Uterus (tissue), 3 donors: ENCODE measurements at regions not wholly inside any gene's neighbourhood (a gene's known extent, or its start where the extent isn't known, plus 50 kb on each side); places are given as distances from the start of the nearest gene placed in this dataset.

Experiments used
- DNase-seq, 2 donors: peaks; one replicate each; pipeline ENCODE4 v3.0.0-alpha.2; 2019 to 2020
- H3K27ac ChIP-seq, 2 donors: fragments of 200-600 bp; sonication (generic); 1 replicate in 1 of 2; 2 replicates in 1 of 2; pipeline ENCODE4 v1.5.1; 2016 to 2018
- H3K27me3 ChIP-seq, 2 donors: fragments of 200-600 bp; sonication (generic); one replicate each; pipeline ENCODE4 v1.5.1; 2018 to 2019; ENCODE audit warnings: control low read depth in 1 of 2
- H3K36me3 ChIP-seq, 2 donors: fragments of 200-600 bp; sonication (generic); one replicate each; pipeline ENCODE4 v1.5.1; 2019; ENCODE audit warnings: control low read depth in 1 of 2
- H3K4me1 ChIP-seq, 2 donors: fragments of 200-600 bp; sonication (generic); one replicate each; pipeline ENCODE4 v1.5.1; 2018 to 2019; ENCODE audit warnings: control low read depth in 1 of 2
- H3K4me3 ChIP-seq, 2 donors: fragments of 200-600 bp; sonication (generic); 1 replicate in 1 of 2; 2 replicates in 1 of 2; pipeline ENCODE4 v1.5.1; 2018 to 2019; ENCODE audit warnings: mild to moderate bottlenecking in 1 of 2
- H3K9me3 ChIP-seq, 2 donors: fragments of 200-600 bp; sonication (generic); one replicate each; pipeline ENCODE4 v1.5.1; 2019; ENCODE audit warnings: control low read depth in 1 of 2
- POLR2A ChIP-seq, 2 donors: fragments of 450-650 bp; IDR thresholded peaks; one replicate each; pipeline ENCODE4 v1.6.1; 2016; ENCODE audit warnings: antibody characterized with exemption in 2 of 2, mild to moderate bottlenecking in 1 of 2, moderate library complexity in 1 of 2
- intact Hi-C: fragments of 100-400 bp; cut with DNase I; formaldehyde crosslinking; loops from one replicate; pipeline ENCODE4 v1.15.1; 2023; ENCODE audit warnings: low total_unique reads
- TF ChIP-seq, protein P1 (sequence below), 4 experiments: fragments of 200-600 bp in 2 of 4; fragments of 450-650 bp in 2 of 4; sonication (generic) in 2 of 4; IDR thresholded peaks; one replicate each; pipeline ENCODE4 v1.5.1; 2016 to 2019; ENCODE audit warnings: antibody characterized with exemption in 4 of 4, mild to moderate bottlenecking in 2 of 4, moderate library complexity in 1 of 4
- donor health status: DM: yes; HTN: yes; CAD: no.

DNA sequence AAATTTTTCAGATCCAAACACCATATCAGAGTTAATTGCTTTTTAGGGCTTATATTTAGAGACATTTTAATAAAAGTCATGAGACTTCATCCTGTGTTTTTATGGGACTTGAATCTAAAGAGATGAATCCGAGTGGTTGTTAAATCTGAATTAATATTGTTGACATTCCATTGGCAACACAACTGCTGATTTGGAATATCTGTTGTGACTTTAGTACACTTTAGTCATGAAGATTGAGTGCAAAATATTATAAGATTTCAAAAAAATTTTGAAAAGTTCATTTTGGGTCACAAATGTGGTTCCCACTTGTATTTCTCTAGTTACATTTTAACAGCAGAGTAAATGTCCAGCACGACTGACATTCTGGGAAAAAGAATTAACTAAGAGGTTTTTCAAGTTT, 442.7 kb upstream of the HSF2 start:
- TF ChIP-seq, protein P1, sequence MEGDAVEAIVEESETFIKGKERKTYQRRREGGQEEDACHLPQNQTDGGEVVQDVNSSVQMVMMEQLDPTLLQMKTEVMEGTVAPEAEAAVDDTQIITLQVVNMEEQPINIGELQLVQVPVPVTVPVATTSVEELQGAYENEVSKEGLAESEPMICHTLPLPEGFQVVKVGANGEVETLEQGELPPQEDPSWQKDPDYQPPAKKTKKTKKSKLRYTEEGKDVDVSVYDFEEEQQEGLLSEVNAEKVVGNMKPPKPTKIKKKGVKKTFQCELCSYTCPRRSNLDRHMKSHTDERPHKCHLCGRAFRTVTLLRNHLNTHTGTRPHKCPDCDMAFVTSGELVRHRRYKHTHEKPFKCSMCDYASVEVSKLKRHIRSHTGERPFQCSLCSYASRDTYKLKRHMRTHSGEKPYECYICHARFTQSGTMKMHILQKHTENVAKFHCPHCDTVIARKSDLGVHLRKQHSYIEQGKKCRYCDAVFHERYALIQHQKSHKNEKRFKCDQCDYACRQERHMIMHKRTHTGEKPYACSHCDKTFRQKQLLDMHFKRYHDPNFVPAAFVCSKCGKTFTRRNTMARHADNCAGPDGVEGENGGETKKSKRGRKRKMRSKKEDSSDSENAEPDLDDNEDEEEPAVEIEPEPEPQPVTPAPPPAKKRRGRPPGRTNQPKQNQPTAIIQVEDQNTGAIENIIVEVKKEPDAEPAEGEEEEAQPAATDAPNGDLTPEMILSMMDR (IDR thresholded peaks at IDR 0.05) = no peak
- no peak for TF ChIP-seq POLR2A (IDR thresholded peaks at IDR 0.05)
- no peak overlapping the region for H3K27ac ChIP-seq
- H3K4me1 ChIP-seq = no peaks in the 10 kb centered on the region
- H3K36me3 ChIP-seq = no peaks in the 10 kb centered on the region
- H3K27me3 ChIP-seq = no peaks in the 10 kb centered on the region
- DNase-seq = no peak
- H3K4me3 ChIP-seq = no peak overlapping the region
- H3K9me3 ChIP-seq = no peaks in the 10 kb centered on the region
- intact Hi-C loops = no loop called here

DNA sequence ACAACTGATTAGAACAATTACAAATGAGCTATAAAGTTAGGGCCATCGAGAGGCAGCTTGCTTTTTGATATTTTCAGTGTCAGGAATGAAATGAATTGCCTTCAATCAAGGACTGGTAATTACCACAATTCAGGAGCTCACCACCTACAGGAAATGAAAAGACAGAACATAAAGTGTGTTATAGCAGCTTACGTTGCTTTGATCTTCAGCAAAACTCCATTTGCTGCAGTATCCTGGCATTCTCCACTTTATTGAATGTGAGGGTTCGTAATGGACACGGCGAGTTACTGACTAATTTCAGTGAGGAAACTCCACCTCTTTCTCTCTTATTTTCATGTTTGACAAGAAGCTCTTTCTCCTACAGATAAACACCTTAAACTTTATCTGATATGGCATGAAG, 440.0 kb upstream of the HSF2 start:
- Histone ChIP-seq H3K4me1 (no peaks in the 10 kb centered on the region), H3K9me3 (no peaks in the 10 kb centered on the region), H3K27ac (no peak overlapping the region), H3K36me3 (no peaks in the 10 kb centered on the region), H3K4me3 (no peak overlapping the region), H3K27me3 (no peaks in the 10 kb centered on the region)
- intact Hi-C loops = no loop called here
- no peak for TF ChIP-seq POLR2A (IDR thresholded peaks at IDR 0.05)
- TF ChIP-seq, protein P1 (IDR thresholded peaks at IDR 0.05) = no peak
- DNase-seq = no peak

DNA sequence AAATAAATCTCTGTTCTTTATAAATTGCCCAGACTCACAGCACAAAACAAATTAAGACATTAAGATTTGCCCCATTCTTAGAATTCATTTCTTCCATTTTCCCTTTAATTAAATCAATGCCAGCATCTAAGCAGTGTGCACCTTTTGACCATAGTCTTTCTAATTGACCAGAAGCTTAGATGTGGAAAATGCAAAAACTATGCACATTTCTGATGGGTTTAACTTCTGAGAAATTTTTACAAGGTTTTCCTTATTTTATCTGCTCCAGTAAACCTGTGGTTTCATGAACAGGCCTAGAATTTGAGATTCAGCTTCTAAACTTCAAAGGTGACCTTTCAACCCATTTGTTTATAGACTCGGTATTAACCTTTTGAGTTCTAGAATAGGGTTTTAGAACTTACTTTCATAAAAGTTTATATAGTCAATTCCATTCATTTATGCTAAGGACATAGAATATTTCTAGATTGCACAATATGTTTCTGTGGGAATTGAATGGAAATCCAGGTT, 437.8 kb upstream of the HSF2 start:
- Histone ChIP-seq H3K27ac (no peak overlapping the region), H3K27me3 (no peaks in the 10 kb centered on the region), H3K36me3 (no peaks in the 10 kb centered on the region), H3K4me1 (no peaks in the 10 kb centered on the region), H3K4me3 (no peak overlapping the region), H3K9me3 (no peaks in the 10 kb centered on the region)
- DNase-seq = no peak
- no peak for TF ChIP-seq POLR2A (IDR thresholded peaks at IDR 0.05)
- TF ChIP-seq, protein P1 (IDR thresholded peaks at IDR 0.05) = no peak
- intact Hi-C loops = no loop called here

DNA sequence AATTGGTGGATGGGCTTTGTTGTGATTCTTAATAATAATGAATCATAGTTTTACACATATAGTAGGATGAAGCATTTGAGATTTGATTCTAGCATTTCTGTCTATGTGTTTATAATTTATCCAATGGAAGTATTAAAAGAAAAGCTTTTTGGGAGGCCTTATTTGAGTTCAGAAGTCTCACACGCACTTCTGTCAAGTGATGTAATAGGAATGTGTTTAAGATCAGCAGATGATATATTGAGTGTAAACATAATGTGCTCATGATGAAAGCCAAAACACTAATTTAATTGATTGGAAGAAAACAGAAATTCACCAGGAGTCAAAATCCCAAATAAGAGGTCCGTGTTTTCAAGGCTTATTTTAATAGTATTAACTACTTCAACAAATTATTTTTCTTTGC, 435.6 kb upstream of the HSF2 start:
- Histone ChIP-seq H3K36me3 (no peaks in the 10 kb centered on the region), H3K27ac (no peak overlapping the region), H3K9me3 (no peaks in the 10 kb centered on the region), H3K27me3 (no peaks in the 10 kb centered on the region), H3K4me1 (no peaks in the 10 kb centered on the region), H3K4me3 (no peak overlapping the region)
- intact Hi-C loops = no loop called here
- DNase-seq = no peak
- TF ChIP-seq, protein P1 (IDR thresholded peaks at IDR 0.05) = no peak
- no peak for TF ChIP-seq POLR2A (IDR thresholded peaks at IDR 0.05)

DNA sequence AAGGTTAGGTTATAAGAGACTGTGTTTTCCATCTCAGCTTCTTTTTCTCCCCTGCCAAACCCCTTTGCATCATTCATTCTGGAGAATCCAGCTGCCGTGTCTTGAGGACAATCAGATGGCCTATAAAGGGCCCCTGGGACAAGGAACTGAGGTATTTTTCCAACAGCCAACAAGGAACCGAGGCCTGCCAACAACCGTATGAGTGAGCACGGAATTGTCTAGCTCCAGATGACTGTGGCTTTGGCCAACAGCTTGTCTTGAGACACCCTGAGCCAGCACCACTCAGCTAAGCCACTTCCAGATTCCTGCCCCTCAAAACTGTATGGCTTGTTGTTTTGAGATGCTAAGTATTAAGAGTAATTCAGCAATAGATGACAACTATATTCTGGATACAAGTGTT, 433.7 kb upstream of the HSF2 start:
- Histone ChIP-seq H3K9me3 (no peaks in the 10 kb centered on the region), H3K27me3 (no peaks in the 10 kb centered on the region), H3K4me1 (no peaks in the 10 kb centered on the region), H3K36me3 (no peaks in the 10 kb centered on the region), H3K27ac (no peak overlapping the region), H3K4me3 (no peak overlapping the region)
- no peak for DNase-seq
- intact Hi-C loops = no loop called here
- TF ChIP-seq, protein P1 (IDR thresholded peaks at IDR 0.05) = no peak
- TF ChIP-seq POLR2A (IDR thresholded peaks at IDR 0.05) = no peak
